NCI-H2227 (cell line): ENCODE measurements at regions not wholly inside any gene's neighbourhood (a gene's known extent, or its start where the extent isn't known, plus 50 kb on each side); places are given as distances from the start of the nearest gene placed in this dataset.

Experiments
- DNase-seq: peaks from one replicate; lab custom pipeline; 2025; ENCODE audit not compliant: unreplicated experiment; lab: John Stamatoyannopoulos, UW

DNA sequence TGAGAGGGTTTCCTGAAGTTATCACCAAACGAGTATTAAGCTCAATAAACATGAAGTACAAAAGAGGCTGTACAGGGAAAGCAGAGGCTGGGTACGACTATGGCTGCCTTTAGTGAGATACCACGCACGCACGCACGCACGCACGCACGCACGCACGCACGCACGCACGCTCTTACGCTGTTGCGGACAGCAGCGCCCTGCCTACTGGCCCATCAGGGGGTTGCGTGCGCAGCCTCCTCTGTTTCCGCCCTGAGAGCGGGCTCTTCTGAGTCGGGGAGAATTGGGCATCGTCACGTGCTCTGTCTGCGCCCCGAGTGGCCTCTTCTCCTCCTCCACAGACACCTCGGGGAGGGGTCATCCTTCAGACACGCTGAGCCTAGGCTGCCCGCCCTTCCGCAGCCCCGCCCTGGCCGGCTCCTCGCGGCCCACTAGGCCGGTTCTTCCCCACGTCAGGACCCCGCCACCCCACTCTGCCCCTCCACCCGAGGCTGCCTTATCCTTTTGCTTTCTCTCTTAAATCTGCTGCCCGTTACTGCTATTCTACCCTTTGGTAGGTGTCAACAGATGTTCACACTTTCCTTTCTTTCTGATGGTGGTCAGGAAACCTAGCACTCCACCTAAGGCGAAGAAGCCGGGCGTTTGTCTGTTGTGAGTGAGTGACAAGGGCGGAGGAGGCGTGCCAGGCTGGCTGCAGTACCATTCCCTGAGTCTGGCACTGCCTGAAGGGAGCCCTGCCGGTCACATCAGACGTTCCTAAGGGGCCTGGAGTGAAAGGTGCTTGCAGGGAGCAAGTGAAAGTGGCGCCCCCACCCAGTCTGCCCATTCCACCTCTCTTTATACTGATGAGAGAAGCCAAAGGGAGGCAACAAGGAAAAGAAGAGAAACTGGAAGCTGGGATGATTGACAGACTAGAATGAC lies 300.4 kb upstream of the B3GAT1 start:
- no peak for DNase-seq

DNA sequence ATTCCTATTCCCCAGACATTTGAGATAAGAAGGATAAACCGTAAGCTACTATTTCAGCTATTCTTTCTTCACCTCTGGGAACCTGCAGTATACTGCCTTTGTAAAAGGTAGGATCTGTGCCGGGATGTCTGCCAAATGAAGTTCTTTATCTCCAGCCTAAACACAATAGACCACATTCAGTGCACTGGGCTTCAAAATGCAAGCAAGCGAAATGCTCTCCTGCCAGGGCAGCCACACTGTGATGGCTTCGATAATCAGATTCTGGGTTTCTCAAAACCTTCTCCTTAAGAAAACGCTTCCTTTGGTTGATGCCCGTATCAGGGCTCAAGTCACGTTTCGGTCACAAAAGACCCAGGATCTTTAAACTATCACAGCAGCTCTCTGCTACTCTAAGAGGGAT lies 299.5 kb upstream of the B3GAT1 start:
- DNase-seq, result no peak

DNA sequence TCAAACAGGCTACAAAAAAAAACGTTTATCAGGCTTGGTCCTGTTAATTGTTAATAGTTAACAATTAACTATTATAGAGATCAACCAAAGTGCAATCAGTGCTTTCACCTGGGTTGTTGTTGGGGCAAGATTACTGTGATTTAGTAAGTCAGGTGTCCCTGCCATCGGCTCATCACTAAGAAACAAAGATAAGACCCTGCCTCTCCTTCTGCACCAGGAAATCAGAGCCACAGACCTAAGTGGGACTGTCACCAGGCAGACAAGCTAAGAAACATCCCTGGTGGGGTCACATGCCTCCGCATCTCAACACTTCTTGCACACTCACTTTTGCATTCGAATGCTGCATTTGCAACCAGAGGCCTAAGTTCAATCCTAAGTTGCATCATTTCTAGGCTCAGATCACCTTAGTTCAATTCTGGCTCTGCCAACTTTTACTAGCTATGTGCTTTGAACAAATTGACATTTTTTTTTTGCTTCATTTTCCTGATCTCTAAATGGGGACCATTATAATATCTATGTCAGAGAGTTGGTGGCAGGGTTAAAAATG lies 298.9 kb upstream of the B3GAT1 start:
- DNase-seq, result no peak

DNA sequence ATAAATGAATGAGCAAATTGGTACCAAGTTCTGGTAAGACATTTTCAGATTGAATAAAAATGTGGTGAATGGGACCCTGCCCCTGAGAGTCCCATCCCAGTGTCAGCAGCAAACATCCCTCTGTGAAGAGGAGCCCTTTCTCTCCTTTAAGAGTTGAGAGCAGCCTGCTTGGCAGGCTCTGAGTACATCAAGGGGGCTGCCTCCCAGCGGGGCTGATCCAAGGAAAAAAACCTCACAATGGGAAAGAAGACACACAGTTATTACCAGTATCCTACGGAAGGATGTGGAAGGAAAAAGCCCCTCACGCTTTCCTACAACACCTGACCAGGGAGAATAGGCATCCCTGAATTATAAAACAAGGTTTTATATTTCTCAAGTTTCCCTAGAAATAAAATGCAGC lies 293.8 kb upstream of the B3GAT1 start:
- no peak for DNase-seq

DNA sequence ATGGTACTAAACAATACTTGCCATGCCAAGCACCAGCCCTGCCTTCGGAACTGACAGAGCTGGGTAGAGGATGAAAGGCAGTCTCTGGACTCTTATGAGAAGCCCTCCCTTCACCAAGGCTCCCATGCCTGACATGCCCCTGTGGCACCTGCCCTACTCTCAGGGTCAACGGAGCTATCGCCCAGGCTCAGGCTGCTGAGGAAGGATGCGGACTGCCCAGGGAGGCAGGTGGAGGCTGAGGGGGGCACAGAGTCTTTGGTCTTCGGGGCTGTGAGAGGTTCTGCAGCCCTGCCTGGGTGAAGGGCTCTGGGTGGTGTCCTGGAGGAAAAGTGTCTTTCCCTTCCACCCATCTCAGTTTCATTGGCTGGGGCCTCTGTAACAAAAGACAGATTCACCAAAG lies 290.8 kb upstream of the B3GAT1 start:
- no peak for DNase-seq

DNA sequence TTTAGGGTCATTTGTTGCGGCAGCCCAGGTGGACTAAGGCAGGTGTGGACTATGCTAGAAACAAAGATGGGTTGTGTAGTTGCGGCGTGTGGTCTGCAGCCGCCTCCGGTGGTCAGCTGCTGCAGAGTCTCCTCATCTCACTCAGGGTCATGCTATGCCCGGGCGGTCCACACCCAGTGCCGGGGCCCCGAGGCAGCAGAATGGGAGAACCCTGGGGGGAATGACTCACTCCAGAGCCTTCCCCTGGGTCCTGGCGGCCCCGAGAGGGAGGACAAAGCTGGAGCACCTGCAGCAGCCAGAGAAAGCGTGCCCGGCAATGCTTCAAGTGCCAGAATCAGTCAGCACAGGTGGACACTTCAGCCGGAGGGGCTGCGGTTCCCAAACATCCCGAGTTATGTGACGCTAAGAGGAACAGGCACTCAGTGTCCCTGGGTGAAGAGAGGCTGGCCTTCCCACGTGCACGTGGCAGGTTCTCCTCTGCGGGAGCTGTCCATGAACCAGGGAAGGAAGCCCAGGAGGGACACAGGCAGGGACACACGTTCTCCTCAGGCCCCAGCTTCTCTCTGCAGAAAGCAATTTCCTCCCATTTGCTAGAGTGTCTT lies 289.6 kb upstream of the B3GAT1 start:
- no peak for DNase-seq

DNA sequence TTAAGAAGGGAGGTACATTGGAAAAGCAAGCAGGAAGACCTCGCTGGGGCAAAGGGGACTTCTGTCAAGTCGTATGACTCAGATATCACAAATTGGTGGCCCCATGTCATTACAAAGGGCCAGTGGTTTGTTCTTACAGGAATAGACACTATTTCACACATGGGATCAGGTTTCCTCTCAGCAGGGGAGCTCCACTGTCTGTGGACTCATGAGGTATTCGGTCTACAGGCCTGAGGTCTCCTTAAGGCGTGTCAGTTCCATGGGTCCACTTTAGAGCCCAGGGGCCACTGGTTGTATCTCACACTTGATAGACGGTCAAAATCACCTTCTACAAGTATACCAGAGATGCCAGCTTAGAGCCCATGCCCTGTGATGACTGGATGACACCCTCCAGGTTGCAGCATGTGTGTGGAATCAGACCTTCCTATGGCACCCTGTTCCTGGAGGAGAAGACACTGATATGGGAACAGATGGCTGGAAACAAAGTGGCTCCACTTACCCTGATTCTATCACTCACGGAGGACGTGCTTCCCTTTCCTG lies 288.1 kb upstream of the B3GAT1 start:
- DNase-seq, result no peak

DNA sequence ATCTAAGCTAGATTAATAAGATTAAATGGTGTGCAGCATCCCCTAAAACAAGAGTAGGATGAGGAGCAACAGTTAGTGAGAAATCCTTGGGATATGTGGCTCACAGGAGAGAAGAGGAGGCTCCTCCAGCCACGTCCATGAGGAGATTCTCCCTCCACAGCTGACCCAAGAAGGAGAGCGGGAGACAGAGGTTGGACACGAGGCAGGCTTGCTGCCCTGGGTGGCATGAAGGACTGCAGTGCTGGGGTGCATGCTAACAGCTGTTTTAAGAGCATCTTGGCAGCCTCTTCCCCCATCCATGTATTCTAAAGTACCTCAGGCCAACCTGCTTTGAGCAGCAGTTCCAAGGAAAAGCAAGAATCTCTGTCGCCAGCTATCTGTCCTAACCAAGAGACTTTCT lies 284.4 kb upstream of the B3GAT1 start:
- no peak for DNase-seq

DNA sequence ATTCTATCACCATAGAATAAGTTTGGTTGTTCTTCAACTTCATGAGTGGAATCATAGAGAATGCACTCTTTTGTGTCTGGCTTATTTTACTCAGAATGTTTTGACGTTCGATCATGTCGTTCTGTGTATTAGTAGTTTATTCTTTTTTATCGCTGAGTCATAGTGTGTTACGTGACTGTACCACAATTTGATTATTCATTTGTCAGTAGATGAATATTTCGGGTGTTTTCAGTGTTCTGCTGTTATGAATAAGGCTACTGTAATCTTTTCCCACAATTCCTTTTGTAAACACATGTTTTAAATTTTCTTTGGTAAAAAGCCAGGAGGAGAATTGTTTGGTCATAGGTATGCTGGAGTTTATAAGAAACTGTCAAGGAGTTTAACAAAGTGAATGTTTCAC lies 279.9 kb upstream of the B3GAT1 start:
- DNase-seq, result no peak

DNA sequence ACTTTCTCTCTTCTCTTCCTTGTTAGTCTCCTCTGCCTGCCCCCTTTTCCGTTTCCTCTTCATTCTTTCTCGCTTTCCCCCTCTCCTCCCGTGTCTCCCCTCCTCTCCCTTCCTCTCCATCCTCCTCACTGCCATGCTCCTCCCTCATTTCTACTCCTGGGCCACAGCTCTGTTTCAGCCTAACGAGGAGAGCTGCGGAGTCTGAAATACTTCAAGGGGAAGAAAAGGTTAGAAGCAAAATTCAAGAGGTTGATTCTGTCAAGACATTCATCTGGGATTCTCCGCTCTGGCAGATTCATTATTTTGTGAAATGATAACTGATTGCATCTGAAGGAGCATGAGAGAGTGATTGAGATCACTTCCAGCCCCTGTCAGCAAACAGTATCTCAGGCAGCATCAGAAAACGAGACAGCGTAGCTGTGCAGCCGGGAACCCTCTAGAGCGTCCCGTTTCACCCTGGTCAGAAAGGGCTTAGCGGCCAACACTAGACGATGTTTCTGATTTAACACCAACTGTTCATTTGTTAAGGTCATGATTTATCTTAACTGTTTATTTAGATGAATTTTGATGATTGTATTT lies 279.3 kb upstream of the B3GAT1 start:
- no peak for DNase-seq

DNA sequence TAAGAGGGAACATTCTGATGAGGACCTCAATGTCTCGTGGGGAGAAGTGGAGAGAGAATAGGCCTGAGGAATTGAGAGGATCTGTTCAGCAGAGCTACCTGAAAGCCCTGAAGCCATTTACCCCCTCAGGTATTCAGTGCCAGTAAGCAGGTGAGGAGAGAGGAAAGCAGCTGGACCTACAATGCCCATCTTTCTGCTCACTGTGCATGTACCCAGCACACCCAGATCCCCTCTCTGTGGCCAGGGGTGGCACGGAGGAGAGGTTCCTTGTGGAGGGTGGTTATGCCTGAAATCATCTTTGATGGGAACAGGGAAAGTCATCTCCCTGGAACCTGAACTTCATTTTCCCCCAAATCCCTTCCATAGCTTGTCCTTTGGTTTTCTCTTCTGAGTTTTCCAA lies 277.8 kb upstream of the B3GAT1 start:
- DNase-seq, result no peak

DNA sequence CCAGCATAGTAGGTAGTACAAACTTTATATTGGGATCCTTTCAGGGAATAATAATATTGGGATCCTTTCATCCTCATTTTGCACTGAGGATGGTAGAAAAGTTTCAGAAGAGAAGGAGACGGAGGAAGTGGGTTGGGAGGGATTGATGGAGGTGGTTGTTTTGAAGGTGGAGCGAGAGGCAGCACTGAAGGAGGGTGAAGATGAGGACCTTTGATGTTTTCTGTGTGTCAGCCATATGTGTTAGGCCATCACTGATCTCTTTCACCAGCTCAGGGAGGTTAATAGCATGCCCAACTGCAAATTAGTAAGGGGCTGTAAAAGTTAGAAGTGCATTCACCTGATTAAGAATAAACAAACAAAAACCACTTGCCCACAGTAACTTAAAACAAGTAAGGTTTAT lies 275.5 kb upstream of the B3GAT1 start:
- DNase-seq, result no peak

DNA sequence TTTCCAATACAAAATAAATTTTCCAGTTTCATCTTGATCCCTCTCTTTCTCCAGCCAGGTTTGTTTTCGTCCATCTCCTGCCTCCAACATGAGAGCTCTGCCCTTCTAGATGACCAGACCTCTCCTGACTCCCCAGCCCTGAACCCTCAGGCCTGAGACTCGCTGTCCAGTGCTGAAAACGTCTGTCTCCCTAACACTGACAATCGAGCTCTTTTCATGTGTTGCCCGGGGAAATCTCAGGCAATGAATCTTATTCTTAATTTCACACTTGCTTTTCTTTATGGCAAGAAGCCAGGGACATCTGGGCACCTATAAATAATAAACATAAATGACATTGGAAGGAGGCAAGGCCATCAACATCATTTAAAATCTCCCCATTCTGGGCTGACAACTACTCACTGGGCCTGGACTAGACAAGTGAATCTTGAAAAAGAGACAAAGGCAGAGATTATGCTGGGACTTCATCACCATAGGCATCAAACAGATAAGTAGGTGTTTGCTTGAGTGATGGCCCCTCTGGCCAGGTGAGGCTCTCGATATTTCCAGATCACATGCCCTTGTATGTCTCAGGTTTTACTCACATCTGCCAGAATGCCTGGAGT lies 274.5 kb upstream of the B3GAT1 start:
- DNase-seq, result no peak

DNA sequence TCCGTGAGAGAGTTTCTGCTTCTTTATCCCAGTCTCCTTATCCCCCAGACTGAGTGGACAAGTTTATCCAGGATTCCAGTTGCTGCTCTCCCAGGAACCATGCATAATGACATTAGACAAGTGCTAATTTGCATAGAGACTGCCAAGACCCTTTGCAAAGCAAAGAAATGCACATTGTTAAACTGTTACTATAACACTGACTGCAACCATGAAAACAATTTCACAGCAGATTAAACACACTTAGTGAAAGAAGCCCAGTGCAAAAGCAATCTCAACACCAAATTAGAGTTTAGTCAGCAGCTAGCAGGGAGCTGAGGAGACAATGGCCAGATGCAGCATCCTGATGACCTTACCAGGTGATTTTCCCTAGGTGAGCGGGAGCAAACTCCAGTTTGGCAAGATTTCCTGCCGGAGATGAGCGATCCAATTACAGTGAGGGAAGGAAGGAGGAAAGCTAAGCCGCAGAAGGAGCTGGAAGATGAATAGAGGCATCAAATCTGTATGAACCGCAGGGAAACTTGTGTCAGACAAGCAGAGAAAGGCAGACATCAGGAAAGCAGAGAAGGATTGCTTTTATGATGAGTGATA lies 273.8 kb upstream of the B3GAT1 start:
- DNase-seq, result no peak

DNA sequence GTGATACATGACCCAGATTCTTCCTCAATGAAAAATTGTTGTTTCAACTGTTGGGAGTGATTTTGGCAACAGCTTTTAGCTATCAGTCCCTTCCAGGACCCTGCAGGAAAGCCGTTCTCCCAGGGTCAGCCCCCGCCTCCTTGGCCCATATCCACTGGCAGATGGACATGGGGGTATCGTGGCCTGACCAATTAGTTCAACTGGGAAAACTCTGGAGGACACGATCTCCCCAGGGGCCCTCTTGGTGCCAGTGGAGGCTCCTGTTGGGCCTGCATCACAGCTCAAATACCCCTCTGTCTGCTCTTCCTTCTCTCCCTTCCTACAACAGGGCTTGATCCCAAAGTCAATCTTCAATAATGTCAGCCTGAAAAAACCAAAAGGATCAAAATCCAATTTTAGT lies 272.5 kb upstream of the B3GAT1 start:
- DNase-seq, result no peak

DNA sequence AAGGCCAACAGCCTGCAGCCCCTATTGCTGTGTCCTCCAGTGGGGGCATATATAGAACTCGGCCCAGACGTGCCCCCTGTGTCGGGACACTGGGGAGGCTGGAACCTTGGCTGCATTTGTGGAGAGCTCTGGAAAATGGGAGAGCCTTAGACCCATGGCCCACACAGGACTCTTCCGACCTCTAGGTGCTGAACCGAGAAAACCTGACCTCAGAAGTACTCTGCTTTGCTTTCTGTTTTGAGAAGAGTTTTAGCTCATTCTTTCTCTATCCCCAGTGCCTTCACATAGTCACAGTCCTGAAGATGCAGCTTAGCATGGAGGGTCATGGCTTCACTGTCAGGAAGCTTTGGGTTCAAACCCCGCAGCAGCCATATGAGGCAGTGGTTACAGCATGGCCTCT lies 271.8 kb upstream of the B3GAT1 start:
- no peak for DNase-seq

DNA sequence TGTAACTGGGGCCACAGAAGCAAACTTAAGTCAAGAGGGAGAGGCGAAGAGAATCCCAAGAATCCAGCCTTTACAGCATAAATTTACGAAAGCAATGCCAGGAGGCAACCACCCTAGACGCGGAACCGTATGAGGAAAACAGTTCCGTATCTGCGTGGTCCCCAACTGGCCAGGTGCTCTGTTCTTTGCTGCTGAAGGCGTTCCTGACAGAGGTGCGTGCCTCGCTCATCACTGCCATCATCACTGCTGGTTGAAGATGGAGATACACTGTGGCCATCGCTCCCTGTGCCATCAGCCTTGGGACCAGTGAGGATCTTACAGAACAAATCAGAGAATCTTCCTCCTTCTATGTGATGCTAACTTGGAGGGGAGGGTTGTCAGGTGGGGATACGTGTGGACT lies 270.5 kb upstream of the B3GAT1 start:
- DNase-seq, result no peak

DNA sequence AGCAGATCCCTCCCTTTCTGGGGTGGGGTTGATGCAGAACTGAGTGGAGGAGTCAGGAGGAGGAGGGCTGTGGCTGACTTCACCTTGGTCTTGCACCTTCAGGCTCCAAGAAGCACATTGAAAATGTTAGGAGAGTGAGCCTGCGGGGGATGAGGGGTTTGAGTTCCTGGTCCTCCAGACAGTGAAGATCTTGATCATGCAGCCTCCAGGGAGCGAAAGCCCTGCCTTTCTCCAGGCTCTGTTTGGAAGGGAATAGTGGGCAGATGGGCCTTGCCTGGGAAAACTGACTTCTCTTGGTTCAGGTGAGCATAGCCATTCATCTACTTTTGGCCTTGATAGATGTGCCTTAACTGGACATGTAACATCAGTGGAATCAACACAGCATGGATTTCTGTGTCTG lies 267.6 kb upstream of the B3GAT1 start:
- no peak for DNase-seq

DNA sequence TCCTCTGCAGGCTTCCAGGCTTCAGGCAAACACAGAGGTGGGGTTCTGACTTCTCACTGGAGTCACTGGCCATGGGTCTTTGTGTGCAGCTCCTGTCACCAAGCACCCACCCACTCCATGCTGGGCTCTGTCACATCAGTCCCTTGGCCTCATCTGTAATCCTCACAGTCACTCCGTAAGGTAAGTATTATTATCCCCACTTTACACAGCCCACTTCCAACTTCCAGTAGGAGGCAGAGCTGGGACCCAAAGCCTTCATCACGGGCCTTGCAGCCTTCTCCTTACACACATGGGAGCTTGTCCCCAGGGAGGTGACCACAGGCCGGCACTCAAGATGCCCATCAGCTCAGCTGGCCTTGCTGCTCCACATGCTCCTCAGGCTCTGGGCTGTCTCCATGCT lies 266.7 kb upstream of the B3GAT1 start:
- DNase-seq, result no peak

DNA sequence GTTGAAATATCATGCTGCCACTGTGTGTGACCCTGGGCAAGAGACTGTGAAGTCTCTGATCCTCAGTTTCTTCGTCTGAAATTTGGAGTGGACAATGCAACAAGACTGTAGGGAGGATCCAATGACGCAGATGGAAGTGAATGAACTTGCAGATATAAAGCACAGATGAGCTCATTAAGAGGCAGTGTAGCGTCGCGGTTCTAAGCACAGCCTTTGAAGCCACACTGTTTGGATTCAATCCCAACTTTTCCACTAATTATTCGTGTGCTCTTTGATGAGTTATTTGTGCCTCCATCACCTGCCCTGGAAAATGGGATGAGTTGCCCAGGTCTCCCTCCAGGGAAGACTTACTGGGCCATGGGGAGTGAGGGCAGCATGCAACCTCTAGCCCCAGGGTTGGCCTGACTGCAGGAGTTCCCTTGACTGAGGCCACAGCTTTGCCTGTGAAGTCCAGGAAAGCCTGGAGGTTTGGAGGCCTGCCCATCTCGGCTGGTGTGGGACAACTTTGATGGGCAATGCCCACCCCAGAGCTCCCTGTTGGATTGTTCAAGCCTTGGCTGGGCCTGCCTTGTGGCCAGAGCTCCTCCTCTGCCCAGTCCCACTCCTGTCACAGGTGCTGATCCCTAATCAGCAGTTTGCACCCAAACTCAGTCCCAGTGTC lies 266.0 kb upstream of the B3GAT1 start:
- DNase-seq, result no peak
